DMS 273 (cell line): ENCODE measurements at regions not wholly inside any gene's neighbourhood (a gene's known extent, or its start where the extent isn't known, plus 50 kb on each side); places are given as distances from the start of the nearest gene placed in this dataset.

ENCODE experiments used
- DNase-seq: peaks from one replicate; lab custom pipeline; 2025; ENCODE audit not compliant: unreplicated experiment; lab: John Stamatoyannopoulos, UW

DNA sequence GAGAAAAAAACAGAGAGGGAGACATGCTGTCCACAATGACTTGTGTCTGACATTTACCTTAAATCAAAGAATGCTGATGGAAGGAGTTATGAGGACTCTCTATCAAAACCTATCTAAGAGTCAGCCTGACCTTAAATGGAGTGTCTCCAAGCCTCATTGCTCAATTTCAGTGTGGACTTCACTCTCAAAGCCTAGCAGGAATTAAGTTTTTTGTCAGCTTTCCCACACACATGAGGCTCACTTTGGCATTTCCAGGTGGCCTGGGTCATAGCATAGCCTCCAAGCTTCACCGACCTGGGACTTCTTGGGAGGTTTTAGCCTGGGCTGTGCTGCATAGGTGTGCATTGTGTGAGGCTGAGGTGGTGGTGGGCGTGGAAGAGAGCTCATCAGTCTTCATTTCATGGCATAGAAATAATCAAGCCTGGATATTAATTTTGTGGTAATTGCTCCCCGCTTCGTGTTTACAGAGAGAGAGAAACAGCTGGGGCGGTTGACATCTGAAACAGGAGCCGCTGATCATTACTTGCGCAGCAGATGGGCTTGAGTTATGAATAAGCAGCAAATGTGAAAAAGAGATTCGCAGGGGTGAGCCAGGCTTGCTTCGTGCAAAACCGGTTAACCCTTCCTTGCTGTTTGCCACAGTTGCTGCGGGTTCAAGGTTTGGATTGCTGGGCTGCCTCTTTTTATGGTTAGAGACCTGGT is 647.8 kb downstream of the INHBA start:
- peak; percentile 97 for DNase-seq

DNA sequence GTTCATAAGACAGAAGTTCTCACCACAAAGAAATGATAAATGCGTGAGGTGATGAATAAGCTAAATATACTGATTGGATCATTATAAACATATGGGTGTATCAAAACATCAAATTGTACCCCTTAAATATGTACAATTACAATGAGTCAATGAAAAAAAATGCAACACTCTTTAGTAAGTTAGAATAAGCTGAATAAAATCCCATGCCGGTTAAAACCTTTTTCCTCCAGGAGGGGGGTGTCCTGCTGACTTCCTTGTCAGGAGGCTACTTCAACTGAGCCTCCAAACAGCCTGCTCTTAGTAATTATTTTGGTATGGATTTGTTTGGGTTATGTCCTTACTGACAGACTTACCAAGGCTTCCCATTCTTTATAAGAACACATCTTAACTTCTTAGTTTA is 649.1 kb downstream of the INHBA start:
- peak; percentile 42 for DNase-seq

GRCh38 chr7:41052736-41053135 is 650.2 kb downstream of the INHBA start:
- peak; percentile 99 for DNase-seq

GRCh38 chr7:41052201-41052600 is 650.7 kb downstream of the INHBA start:
- DNase-seq: no peak

- peak; percentile 53 for DNase-seq
Measured at GRCh38 chr7:41051535-41051934, 651.4 kb downstream of the INHBA start.

GRCh38 chr7:41051062-41051461 is 651.8 kb downstream of the INHBA start:
- no peak for DNase-seq

- no peak for DNase-seq
Measured at GRCh38 chr7:41048771-41049170, 654.1 kb downstream of the INHBA start.

- peak; percentile 68 for DNase-seq
Measured at GRCh38 chr7:41047789-41048191, 655.1 kb downstream of the INHBA start.

DNA sequence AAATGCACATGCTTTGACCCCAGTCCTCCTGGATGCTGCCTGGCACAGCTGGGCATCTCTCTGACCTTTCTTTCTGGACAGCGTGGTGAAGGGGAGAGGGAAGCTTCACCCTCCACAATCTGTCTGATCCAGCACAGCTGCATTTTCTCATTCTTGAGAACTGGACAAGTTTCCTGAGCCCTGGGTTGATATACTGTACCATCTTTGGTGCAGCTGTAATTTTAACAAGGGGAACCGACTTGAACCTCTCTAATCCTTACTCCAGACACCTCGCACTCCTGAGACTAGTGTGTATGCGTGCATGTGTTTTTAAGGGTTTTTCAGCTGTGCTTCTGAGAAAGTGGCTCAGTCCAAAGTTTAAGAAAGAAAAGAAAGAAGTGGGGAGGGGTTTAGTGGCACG is 655.7 kb downstream of the INHBA start:
- peak; percentile 21 for DNase-seq

- DNase-seq: no peak
Measured at GRCh38 chr7:41046776-41047175, 656.1 kb downstream of the INHBA start.

DNA sequence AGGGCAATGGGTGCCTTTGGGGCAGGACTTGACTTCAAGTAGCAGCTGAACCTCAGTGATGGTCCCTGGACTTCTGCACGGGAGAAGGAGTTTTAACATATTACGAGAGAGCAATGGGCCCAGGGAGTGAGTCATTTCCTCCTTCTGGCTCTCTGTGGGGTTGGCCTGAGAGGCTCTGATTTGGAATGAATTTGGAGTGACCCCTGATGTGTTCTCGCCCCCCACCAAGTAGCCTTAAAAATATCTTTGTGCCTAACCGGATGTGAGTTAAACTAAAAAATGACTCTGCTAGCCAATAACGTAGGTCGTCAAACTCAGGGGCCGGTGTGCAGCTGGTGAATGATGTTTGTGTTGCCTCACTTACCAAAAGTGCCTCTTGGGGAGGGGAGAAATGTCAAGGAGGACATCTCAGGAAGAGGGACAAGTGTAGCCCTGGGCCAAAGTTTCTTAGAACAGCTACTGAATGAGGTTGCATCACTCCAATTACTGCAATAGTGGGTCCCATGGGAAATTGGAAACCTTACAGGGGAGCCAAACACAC is 656.6 kb downstream of the INHBA start:
- DNase-seq: peak; percentile 59

GRCh38 chr7:41045556-41046123 is 657.2 kb downstream of the INHBA start:
- DNase-seq: peak; percentile 92

DNA sequence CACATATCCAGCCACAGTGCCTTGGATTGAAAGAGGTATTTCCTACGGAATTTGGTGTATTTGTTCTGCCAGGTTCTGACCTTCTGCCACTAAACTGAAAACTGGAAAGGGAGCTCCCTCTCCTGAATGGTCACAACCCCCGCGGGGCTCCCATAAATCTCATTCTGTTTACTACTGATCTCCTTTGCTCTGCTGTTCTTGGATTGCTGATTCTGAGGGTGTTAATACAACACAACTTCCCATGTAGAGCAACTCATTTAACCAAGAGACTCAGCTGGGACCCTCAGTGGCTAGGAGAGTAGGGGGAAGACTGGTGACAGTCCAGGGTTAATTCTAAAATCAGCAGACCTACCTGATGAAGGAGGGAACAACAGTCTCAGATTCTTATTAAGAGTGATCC is 662.9 kb downstream of the INHBA start:
- DNase-seq: no peak

DNA sequence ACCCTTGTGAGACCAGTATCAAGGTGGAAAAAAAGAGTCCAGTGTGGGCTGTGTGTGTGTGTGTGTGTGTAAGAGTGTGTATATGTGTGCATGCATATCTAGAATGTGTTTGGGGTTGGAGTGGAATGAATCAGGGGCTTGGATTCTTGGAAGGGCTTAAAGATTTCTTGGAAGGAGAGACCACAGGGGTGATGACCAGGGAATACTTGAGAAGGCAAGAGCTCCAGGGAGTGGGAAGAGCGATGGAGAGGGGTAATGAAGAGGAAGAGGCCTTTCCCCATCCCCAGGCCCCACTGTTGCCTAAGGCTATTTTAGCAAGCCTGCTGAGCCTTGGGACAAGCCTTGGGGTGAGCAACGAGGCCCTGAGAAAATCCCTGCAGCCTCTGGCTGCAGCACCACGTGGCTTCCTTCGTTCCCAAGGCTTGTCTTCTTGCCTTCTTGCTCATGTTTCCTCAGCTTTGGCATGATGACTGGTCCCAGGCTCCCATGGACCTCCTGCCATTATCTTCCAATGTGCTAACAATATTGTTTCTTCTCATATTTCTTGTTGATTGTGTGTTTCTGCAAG is 663.4 kb downstream of the INHBA start:
- no peak for DNase-seq

- DNase-seq: no peak
Measured at GRCh38 chr7:41038211-41038610, 664.7 kb downstream of the INHBA start.

DNA sequence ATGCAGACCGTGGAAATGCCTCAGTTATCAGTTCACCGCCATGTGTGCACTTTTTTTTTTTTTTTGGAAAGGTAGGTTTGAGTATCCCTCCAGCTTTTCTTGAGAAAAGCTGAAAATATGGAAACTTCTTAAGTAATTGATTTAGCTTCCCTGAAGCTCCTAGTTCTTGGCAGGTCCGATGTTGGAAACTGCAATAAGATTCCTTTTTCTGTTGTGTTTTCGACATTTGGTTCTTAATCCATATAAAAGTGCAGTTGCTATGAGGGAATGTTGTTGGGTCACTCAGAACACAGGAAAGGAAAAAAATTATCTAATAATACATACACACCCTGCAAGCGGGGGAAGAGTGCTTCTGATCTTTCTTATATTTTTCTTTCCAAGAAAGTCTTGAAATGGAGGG is 665.2 kb downstream of the INHBA start:
- no peak for DNase-seq

GRCh38 chr7:41035794-41036193 is 667.1 kb downstream of the INHBA start:
- no peak for DNase-seq

- DNase-seq: no peak
Measured at GRCh38 chr7:41033500-41033899, 669.4 kb downstream of the INHBA start.

DNA sequence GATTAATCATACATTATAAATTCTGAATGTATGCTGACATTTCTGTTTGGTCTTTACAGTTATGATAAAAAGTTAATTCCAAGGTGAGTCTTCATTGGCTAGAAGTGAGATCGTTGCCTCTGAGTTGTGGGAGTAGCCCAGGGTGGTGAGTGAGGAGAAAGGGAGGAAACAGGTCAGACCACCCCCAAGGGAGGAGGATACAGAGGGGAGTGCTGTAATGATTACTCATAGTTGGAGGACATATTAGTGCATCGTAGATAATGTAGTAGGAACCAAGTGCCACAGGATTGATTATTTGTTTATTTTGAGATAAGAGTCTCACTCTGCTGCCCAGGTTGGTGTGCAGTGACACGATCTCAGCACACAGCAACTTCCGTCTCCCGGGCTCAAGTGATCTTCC is 672.2 kb downstream of the INHBA start:
- no peak for DNase-seq

DNA sequence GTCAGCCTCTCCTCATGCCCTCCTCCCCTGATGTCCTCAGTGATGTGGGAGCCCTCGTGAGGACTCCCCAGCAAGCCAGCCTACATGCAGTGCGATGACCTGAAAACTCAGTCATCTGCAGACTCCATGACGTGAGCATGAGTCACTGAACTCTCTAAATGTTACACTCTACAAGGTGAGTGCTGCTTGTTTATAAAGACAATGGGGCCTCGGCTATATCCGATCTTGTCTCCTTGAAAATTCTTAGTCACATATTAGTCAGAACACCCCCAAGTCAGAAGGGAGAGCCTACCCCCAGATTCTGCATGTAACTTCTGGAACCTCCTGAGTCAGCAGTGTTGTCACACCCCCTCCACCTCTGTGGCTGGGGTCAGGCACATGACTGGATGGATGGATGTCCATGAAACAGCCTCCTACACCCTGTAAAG is 673.8 kb downstream of the INHBA start:
- DNase-seq: no peak

DNA sequence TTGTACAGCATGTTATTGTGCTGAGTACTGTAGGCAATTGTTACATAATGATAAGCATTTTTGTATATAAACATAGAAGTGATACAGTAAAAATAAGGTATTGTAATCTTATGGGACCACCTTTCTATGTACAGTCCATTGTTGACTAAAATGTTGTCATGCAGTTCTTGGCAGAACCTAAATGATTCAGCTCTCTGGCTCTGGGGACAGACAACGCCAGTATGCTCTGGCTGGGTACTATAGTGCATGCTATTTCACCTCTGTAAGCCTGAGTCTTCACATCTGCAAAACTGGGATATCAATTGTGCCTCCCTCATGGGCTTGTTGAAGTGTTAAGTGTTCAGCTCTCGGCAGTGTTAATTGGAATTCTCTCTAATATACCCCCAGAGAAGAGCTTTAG is 674.3 kb downstream of the INHBA start:
- no peak for DNase-seq

DNA sequence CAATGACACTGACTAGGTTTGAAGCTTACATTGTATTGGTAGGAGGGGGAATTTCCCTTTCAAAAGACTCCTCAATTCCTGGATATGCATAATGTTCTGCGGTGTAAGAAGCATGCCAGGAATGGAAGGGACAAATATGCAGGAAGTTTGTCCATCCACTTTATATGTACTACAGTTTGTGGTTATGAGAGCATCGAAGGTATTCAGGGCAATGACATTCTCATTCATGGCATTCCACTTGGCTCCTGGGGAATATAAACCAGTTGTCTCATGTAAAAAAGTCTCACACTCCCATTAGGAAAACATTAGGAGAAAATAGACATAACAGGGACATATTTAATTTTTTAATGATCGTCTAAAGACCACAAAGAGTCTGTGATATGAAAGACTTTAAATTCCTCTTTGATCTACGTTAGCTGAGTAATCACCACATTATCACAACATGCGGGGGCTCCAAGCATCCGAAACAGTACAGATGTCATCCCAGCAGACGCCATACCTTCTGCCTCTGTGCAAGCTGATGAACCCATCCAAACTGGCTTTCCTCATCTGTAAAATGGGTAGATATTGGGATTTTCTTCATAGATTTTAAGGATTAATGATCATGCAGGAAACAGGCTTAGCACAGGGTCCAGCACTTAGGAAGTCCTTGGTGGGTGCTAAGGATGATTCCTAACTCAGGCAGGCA is 675.3 kb downstream of the INHBA start:
- no peak for DNase-seq
